Endothelial cell of umbilical vein (primary cell): ENCODE measurements at regions not wholly inside any gene's neighbourhood (a gene's known extent, or its start where the extent isn't known, plus 50 kb on each side); places are given as distances from the start of the nearest gene placed in this dataset.

ENCODE experiments used
- BruUV-seq: library from RNA; stranded (reverse); fragments of 400-500 nt; replicated peaks from 2 replicates; lab custom pipeline; 2021; lab: Mats Ljungman, UMichigan
- CTCF ChIA-PET: fragments of 300-600, 350-600 bp; sonication (Branson Sonifier 250); formaldehyde crosslinking; loops from one replicate; lab custom pipeline; 2021; ENCODE audit warnings: antibody characterized with exemption, inconsistent platforms; lab: Charles Lee
- POLR2A ChIA-PET: fragments of 300-600, 350-600 bp; sonication (Branson Sonifier 250); formaldehyde crosslinking; loops from one replicate; lab custom pipeline; 2021; ENCODE audit warnings: antibody characterized with exemption, inconsistent platforms; lab: Charles Lee
- DNase-seq: peaks from one replicate; pipeline ENCODE4 v3.0.0-alpha.2; 2011; ENCODE audit warnings: low read depth, low spot score
- FAIRE-seq: peaks from 2 replicates; lab custom pipeline; 2011; peaks lifted over from hg19 to GRCh38; lab: Jason Lieb, UNC
- H2AFZ ChIP-seq: 2 replicates; pipeline ENCODE4 v1.6.0; 2012; ENCODE audit warnings: low read depth, low read length, control low read depth, inconsistent platforms
- H3K27ac ChIP-seq: 2 replicates; pipeline ENCODE4 v1.5.1; 2011; ENCODE audit warnings: low read depth, mild to moderate bottlenecking, control low read depth, low read length, moderate library complexity; ENCODE audit not compliant: insufficient read depth
- H3K27me3 ChIP-seq, 2 experiments: 2 replicates each; pipeline versions ENCODE4 v1.6.0 to v1.6.1; 2011; ENCODE audit warnings: low read length in 2 of 2, mixed read lengths in 1 of 2; ENCODE audit not compliant: control insufficient read depth in 2 of 2, insufficient read depth in 2 of 2
- H3K36me3 ChIP-seq, 2 experiments: 2 replicates in 1 of 2; 3 replicates in 1 of 2; pipeline ENCODE4 v1.5.1; 2011; ENCODE audit warnings: low read length in 2 of 2, mild to moderate bottlenecking in 1 of 2, moderate library complexity in 1 of 2; ENCODE audit not compliant: control insufficient read depth in 2 of 2, insufficient read depth in 2 of 2; ENCODE audit errors: extremely low read depth in 1 of 2
- H3K4me1 ChIP-seq: 3 replicates; pipeline ENCODE4 v1.5.1; 2011; ENCODE audit warnings: mild to moderate bottlenecking, low read length; ENCODE audit not compliant: control insufficient read depth, insufficient read depth; ENCODE audit errors: extremely low read depth
- H3K4me2 ChIP-seq: 2 replicates; pipeline ENCODE4 v1.6.1; 2011; ENCODE audit warnings: low read length, control low read depth, mixed read lengths; ENCODE audit not compliant: insufficient read depth
- H3K4me3 ChIP-seq, 3 experiments: fragments of 200-600 bp in 1 of 3; sonication (generic), shearing (Covaris generic) in 1 of 3; replicated peaks in 1 of 3; 2 replicates each; pipeline ENCODE4 v1.5.1; 2011 to 2016; ENCODE audit warnings: control low read depth in 3 of 3, low read length in 3 of 3, mild to moderate bottlenecking in 2 of 3, inconsistent platforms in 1 of 3, low read depth in 1 of 3, moderate library complexity in 1 of 3; ENCODE audit not compliant: insufficient read depth in 1 of 3
- H3K79me2 ChIP-seq: 2 replicates; pipeline ENCODE4 v1.6.0; 2012; ENCODE audit warnings: low read length, inconsistent platforms; ENCODE audit not compliant: control insufficient read depth, insufficient read depth
- H3K9ac ChIP-seq: replicated peaks from 2 replicates; pipeline ENCODE3; 2011; ENCODE audit warnings: low read length, control low read depth; ENCODE audit not compliant: insufficient read depth; ENCODE audit errors: extremely low read depth
- H3K9me1 ChIP-seq: replicated peaks from 3 replicates; pipeline ENCODE4 v1.6.0; 2011; ENCODE audit warnings: mild to moderate bottlenecking, low read length; ENCODE audit not compliant: control insufficient read depth, insufficient read depth; ENCODE audit errors: extremely low read depth
- H3K9me3 ChIP-seq: replicated peaks from 2 replicates; pipeline ENCODE4 v1.5.1; 2012; ENCODE audit warnings: low read length, inconsistent platforms; ENCODE audit not compliant: control insufficient read depth, insufficient read depth
- H4K20me1 ChIP-seq: replicated peaks from 2 replicates; pipeline ENCODE3; 2011; ENCODE audit warnings: mild to moderate bottlenecking, low read length; ENCODE audit not compliant: control insufficient read depth, insufficient read depth; ENCODE audit errors: extremely low read depth
- EZH2 ChIP-seq: IDR thresholded peaks from 2 replicates; pipeline ENCODE4 v1.6.1; 2012; ENCODE audit warnings: borderline replicate concordance, low read depth, mild to moderate bottlenecking, moderate library complexity, low read length, inconsistent platforms; ENCODE audit not compliant: severe bottlenecking
- FOS ChIP-seq: IDR thresholded peaks from 2 replicates; pipeline ENCODE4 v1.6.1; 2011; ENCODE audit warnings: mild to moderate bottlenecking, low read length, moderate library complexity, borderline replicate concordance; ENCODE audit not compliant: insufficient read depth
- GATA2 ChIP-seq: IDR thresholded peaks from 2 replicates; pipeline ENCODE4 v1.7.0; 2011; ENCODE audit warnings: low read depth, mild to moderate bottlenecking, moderate library complexity, mixed read lengths, low read length; ENCODE audit not compliant: insufficient read length, insufficient read depth
- JUN ChIP-seq: IDR thresholded peaks from 2 replicates; pipeline ENCODE4 v1.6.1; 2011; ENCODE audit warnings: borderline replicate concordance, low read depth; ENCODE audit not compliant: insufficient read length, insufficient read depth
- MYC ChIP-seq: IDR thresholded peaks from one replicate; pipeline ENCODE4 v1.6.1; 2011; ENCODE audit warnings: mild to moderate bottlenecking, low read depth, low read length
- POLR2A ChIP-seq: IDR thresholded peaks from 2 replicates; pipeline ENCODE4 v1.6.1; 2012; ENCODE audit warnings: low read depth, mild to moderate bottlenecking, control low read depth, low read length
- POLR2AphosphoS5 ChIP-seq: IDR thresholded peaks from 2 replicates; pipeline ENCODE4 v1.6.1; 2012; ENCODE audit warnings: low read depth, mild to moderate bottlenecking, control low read depth, low read length, moderate library complexity; ENCODE audit not compliant: insufficient read depth
- dilution Hi-C: fragments of 300-500 bp; cut with MboI; formaldehyde crosslinking; loops from one replicate; pipeline ENCODE4 v1.15.0; 2019; ENCODE audit warnings: low sequenced_read_pairs; ENCODE audit not compliant: extremely low pct_ligation_motif_present
- intact Hi-C: fragments of 100-400 bp; cut with micrococcal nuclease; formaldehyde crosslinking; loops from one replicate; pipeline ENCODE4 v1.10.0; 2022
- TF ChIP-seq, protein P1 (sequence below): IDR thresholded peaks from 2 replicates; pipeline ENCODE4 v1.6.1; 2011; ENCODE audit not compliant: insufficient read depth, insufficient read length
- TF ChIP-seq, protein P2 (sequence below), 2 donors: IDR thresholded peaks; 1 replicate in 1 of 2; 2 replicates in 1 of 2; pipeline ENCODE4 v1.5.1; 2011; ENCODE audit warnings: low read length in 2 of 2, mild to moderate bottlenecking in 2 of 2, moderate library complexity in 2 of 2, control low read depth in 1 of 2, inconsistent platforms in 1 of 2, low read depth in 1 of 2; ENCODE audit not compliant: insufficient read depth in 1 of 2; ENCODE audit errors: extremely low read depth in 1 of 2

DNA sequence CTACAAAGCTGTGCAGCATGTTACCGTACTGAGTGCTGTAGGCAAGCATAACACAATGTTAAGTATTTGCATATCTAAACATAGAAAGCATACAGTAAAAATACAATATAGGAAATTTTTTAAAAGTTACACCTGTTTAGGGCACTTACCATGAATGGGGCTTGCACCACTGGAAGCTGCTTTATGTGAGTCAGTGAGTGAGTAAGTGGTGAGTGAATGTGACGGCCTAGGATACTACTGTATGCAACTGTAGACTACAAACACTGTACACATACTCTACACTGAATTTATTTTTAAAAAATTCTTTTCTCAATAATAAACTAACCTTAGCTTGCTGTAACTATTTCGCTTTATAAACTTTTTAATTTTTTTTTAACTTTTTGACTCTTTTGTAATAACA is 82.1 kb upstream of the FSCB start:
- POLR2A ChIA-PET = no interaction called here
- dilution Hi-C loops (no loop called here), intact Hi-C loops (no loop called here)
- Histone ChIP-seq H3K9ac (no peak overlapping the region), H3K4me2 (no peak overlapping the region), H3K9me1 (peaks cover 2% of the 10 kb centered on the region), H3K27me3 (no peaks in the 10 kb centered on the region), H3K4me1 (no peaks in the 10 kb centered on the region), H2AFZ (no peak overlapping the region), H3K27ac (no peak overlapping the region), H3K4me3 (no peak overlapping the region), H3K79me2 (no peaks in the 10 kb centered on the region), H3K9me3 (no peaks in the 10 kb centered on the region), H4K20me1 (no peaks in the 10 kb centered on the region), H3K36me3 (no peaks in the 10 kb centered on the region)
- CTCF ChIA-PET = no interaction called here
- DNase-seq (no peak), FAIRE-seq (no peak)
- BruUV-seq = no TSS peak
- TF ChIP-seq, protein P1, sequence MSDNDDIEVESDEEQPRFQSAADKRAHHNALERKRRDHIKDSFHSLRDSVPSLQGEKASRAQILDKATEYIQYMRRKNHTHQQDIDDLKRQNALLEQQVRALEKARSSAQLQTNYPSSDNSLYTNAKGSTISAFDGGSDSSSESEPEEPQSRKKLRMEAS = no peak
- TF ChIP-seq MYC = no peak

DNA sequence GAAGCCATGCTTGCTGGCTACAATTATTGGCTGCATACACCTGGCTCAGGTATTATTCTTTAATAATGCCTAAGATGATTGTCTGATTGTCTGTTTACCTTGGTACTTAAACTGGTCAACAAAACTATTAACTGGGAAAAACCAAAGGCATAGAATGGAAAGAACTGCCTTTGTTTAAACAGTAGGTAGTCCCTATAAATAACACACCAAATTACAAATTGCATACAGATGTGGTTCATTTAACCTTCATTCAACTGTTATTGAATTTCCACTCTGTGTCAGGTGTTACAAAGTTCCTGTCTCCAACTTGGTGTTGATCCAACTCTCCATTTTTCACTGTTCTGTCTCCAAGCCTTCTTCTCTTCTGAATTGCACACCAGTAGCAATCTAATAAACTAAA is 79.8 kb upstream of the FSCB start:
- CTCF ChIA-PET = no interaction called here
- FAIRE-seq (no peak), DNase-seq (no peak)
- H3K9me3 ChIP-seq = no peaks in the 10 kb centered on the region
- no peaks in the 10 kb centered on the region for H4K20me1 ChIP-seq
- POLR2A ChIA-PET = no interaction called here
- no peaks in the 10 kb centered on the region for H3K4me1 ChIP-seq
- no peak overlapping the region for H3K4me3 ChIP-seq
- H3K27ac ChIP-seq = no peak overlapping the region
- H3K9ac ChIP-seq = no peak overlapping the region
- no peak overlapping the region for H2AFZ ChIP-seq
- H3K79me2 ChIP-seq = no peaks in the 10 kb centered on the region
- TF ChIP-seq POLR2A = no peak
- TF ChIP-seq, protein P1 = no peak
- no peak for TF ChIP-seq GATA2
- no peak for TF ChIP-seq EZH2
- TF ChIP-seq POLR2AphosphoS5 = no peak
- TF ChIP-seq FOS = no peak
- no peak for TF ChIP-seq JUN
- TF ChIP-seq, protein P2, sequence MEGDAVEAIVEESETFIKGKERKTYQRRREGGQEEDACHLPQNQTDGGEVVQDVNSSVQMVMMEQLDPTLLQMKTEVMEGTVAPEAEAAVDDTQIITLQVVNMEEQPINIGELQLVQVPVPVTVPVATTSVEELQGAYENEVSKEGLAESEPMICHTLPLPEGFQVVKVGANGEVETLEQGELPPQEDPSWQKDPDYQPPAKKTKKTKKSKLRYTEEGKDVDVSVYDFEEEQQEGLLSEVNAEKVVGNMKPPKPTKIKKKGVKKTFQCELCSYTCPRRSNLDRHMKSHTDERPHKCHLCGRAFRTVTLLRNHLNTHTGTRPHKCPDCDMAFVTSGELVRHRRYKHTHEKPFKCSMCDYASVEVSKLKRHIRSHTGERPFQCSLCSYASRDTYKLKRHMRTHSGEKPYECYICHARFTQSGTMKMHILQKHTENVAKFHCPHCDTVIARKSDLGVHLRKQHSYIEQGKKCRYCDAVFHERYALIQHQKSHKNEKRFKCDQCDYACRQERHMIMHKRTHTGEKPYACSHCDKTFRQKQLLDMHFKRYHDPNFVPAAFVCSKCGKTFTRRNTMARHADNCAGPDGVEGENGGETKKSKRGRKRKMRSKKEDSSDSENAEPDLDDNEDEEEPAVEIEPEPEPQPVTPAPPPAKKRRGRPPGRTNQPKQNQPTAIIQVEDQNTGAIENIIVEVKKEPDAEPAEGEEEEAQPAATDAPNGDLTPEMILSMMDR (IDR thresholded peaks at IDR 0.05; ENCODE audit: extremely low read depth in 1 of 2, insufficient read depth in 1 of 2, low read depth in 1 of 2, low read length in 2 of 2) = no peak
- TF ChIP-seq MYC = no peak
- peaks cover 2% of the 10 kb centered on the region for H3K9me1 ChIP-seq
- no peaks in the 10 kb centered on the region for H3K27me3 ChIP-seq
- no peaks in the 10 kb centered on the region for H3K36me3 ChIP-seq
- dilution Hi-C loops (no loop called here), intact Hi-C loops (no loop called here)
- H3K4me2 ChIP-seq = no peak overlapping the region
- BruUV-seq = no TSS peak
